HG03095 (cell line): ENCODE measurements at regions not wholly inside any gene's neighbourhood (a gene's known extent, or its start where the extent isn't known, plus 50 kb on each side); places are given as distances from the start of the nearest gene placed in this dataset.
A peak's percentile ranks its signal among the peaks of the same experiment; 100 is the strongest.

Source experiments
- ATAC-seq: cut with Tn5 transposase; IDR thresholded peaks from one replicate; pipeline ENCODE4 v1.9.1; 2021; ENCODE audit warnings: moderate library complexity; ENCODE audit not compliant: unreplicated experiment

GRCh38 chr7:17159500-17160037 is 138.9 kb upstream of the AHR start:
- peak; percentile 89 for ATAC-seq

DNA sequence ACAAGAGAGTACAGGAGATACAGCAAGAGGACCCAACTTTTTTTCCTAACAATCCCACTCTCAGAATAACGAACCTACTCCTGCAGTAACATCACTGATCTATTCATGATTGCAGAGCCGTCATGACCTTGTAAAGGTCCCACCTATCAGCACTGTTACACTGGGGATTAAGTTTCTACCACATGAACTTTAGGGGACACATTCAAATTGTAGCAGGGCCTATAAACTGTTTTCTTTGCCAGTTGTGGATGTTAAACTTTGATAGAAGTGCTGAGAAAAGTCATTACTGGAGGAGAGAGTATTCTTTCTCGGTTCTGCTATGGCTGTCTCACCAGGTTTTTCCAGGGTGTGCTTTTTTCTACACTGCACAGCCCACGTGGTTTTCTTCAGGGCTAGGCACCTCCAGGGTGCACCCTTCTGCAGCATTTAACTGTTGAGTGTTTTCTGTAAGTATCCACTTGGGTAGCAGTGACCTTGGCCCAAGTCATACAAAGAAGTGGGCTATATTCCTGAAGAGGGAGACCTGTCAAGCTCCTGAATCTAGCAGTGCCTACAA is 131.6 kb upstream of the AHR start:
- ATAC-seq = peak; percentile 89

DNA sequence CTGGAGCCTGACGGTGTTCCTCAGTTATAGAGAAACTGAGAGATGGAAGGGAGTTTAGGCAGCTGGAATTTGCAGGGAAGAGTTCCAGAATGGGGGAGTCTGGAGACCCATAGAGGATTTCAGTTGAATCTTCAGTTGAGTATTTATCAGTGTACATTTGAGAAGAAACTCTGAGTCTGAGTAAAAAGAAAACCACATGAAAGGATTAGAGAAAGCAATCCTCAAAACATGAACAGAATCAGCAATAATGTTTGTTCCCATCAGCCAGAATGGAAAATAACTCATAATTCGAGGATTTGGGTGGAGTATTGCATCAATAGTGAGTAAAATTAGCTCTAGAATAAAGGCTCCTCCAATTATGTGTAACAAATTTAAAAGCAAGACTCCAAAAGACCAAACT is 130.0 kb upstream of the AHR start:
- no peak for ATAC-seq

DNA sequence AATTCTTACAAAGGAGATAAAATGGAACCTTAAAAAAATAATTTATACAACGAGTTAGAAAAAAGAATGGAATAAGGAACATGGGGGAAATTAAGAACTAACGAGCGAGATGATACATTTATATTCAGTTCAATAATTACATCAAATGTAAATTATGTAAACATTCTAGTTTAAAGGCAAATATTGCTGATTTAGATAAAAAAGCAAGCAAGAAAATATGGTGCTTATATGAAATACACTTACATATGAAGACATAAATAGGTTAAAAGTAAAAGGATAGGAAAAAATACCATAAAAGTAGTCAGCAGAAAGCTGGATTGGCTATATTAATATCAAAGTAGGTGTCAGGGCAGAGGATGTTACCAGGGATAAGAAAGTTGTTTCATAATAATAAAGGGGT is 127.0 kb upstream of the AHR start:
- ATAC-seq = no peak

DNA sequence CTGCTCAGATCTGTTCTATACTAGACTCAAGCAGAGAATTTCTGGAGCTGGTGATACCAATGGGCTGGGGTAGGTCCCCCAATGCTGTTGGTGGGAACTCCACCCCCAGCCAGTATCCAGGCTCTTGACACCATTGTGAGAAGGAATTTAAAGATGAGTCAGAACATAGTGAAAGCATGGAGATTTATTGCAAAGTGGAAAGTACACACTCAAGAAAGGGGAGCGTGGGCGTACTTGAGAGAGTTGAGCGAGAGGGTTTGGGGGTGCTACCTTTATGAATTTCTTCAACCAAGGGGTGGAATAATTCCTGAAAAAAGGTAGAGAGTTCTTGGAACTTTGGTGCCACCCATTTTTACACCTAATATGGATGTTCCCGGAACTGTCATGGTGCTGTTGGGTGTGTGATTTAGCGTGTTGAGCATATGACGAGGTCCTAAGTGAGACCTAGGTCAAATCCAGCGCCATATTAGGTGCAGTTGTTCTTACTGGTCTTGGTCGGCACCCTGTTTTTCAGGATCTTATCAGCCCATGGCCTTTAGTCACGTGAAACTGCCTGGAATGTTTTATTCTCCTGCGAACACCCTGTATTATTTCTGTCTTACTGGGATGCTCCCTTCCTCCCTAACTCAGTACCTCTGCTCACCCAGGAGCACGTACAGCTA is 122.0 kb upstream of the AHR start:
- no peak for ATAC-seq

DNA sequence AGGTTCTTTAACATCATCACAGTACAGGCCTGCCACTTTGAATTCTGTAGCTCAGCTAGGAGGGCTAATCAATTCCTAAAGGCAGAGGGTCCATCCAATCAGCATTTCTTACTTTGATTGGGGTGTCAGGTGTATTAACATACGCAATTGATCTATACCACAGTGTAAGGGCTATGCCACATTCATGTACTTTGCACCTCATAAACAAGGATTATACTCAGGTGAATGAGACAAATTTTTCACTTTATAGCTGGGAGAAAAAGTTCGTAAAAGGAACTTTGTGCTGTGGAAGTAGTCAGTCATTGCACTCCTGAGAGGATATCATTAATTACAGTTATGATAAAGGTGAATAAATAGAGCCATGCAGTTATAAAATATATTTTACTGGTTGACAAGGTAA is 119.9 kb upstream of the AHR start:
- ATAC-seq = no peak

GRCh38 chr7:17181482-17181881 is 117.0 kb upstream of the AHR start:
- ATAC-seq = no peak

- no peak for ATAC-seq
Measured at GRCh38 chr7:17183630-17184328, 114.7 kb upstream of the AHR start.

GRCh38 chr7:17184805-17185689 is 113.4 kb upstream of the AHR start:
- ATAC-seq = peak; percentile 16

- peak; percentile 98 for ATAC-seq
Measured at GRCh38 chr7:17185690-17186070, 112.8 kb upstream of the AHR start.

- no peak for ATAC-seq
Measured at GRCh38 chr7:17186745-17187530, 111.5 kb upstream of the AHR start.

DNA sequence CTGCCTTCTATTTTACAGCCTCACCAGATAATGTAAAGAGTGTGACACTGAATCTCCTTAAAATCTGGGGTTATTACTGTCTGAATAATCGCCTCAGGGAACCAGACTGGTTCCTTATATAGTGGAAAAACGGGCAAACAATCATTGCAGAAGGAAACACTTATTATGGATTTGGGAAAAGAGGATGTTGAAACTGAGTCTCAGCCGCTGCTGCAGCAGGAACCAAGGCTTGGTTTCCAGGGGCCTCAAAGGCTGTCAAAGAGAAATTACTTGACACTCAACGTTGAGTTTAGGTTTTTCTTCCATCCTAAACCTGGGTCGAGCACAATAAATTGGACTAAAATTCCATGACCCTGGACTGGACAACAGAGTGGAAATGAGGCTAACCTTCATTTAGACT is 103.8 kb upstream of the AHR start:
- ATAC-seq = no peak

- ATAC-seq = no peak
Measured at GRCh38 chr7:17195576-17195975, 102.9 kb upstream of the AHR start.

GRCh38 chr7:17205910-17206309 is 92.5 kb upstream of the AHR start:
- ATAC-seq = no peak

- no peak for ATAC-seq
Measured at GRCh38 chr7:17206349-17206905, 92.0 kb upstream of the AHR start.

DNA sequence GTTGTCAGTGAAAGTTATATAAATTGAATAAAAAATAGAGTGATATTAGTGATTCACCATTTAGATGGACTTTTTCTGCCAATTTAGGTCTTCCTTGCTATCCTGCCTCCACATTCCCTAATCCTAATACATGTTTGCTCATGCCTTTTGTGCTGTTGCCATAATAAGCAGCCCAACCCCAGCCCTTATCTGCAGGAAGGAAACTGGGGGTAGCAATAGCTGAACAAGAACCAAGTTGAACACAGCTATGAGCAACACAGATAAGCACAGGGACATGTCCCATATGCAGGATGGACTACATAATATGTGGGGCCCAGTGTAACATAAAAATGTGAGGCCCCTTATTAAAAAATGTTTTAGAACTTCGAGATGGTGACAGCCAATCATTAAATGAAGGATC is 91.2 kb upstream of the AHR start:
- ATAC-seq = no peak

- no peak for ATAC-seq
Measured at GRCh38 chr7:17209101-17209500, 89.4 kb upstream of the AHR start.

DNA sequence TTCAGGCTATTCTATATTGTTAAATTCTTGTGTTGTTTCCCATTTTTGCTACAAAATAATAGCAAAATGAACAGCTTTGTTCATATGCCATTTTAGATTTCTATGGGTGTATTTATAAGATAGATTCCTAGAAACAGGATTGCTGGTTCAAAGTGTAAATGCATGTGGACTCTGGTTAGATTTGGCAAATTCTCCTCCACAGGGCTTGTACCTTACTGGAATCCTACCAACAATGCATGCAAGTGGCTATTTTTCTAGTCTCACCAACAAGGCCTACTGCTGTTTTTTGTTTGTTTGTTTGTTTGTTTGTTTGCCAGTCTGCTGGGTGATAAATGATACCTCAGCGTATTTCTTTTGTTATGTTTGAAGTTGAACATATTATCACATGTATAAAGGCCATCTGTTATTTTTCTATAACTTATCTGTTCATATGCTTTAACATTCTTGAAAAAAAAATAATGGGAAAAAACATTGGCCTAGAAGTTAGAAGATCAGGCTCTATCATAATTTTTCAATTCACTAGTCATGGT is 87.1 kb upstream of the AHR start:
- ATAC-seq = no peak

GRCh38 chr7:17212188-17212587 is 86.3 kb upstream of the AHR start:
- ATAC-seq = no peak
